Stomach (tissue), 4 donors: ENCODE measurements at regions not wholly inside any gene's neighbourhood (a gene's known extent, or its start where the extent isn't known, plus 50 kb on each side); places are given as distances from the start of the nearest gene placed in this dataset.

Experiments used
- CTCF ChIP-seq, 7 experiments: fragments of 450-650 bp in 4 of 7; fragments of 200-600 bp in 3 of 7; sonication (generic) in 3 of 7; IDR thresholded peaks; one replicate each; pipeline ENCODE4 v1.5.1; 2016 to 2019; ENCODE audit warnings: antibody characterized with exemption in 7 of 7, control low read depth in 2 of 7, mild to moderate bottlenecking in 1 of 7
- POLR2A ChIP-seq, 4 donors: fragments of 450-650 bp; IDR thresholded peaks; one replicate each; pipeline ENCODE4 v1.6.1; 2016; ENCODE audit warnings: antibody characterized with exemption in 4 of 4, control low read depth in 2 of 4, mild to moderate bottlenecking in 1 of 4, moderate library complexity in 1 of 4

DNA sequence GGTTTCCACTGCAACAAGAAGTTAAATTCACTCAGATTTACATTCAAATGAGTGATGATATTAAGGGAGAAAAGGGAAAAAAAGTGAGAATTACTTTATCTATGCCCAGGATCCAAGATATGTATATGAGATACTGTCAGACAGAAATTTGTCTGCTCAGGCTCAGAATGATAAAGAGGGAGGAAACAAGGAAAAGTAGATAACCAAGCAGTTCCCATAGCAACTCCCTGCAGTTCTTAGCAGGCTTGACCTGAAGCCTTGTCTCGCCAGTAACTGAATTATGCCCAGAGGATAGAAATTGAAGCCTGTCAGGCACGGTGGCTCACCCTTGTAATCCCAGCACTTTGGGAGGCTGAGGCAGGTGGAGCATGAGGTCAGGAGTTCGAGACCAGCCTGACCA is 304.4 kb downstream of the TLE1 start:
- TF ChIP-seq CTCF (IDR thresholded peaks at IDR 0.05): no peak
- TF ChIP-seq POLR2A (IDR thresholded peaks at IDR 0.05): no peak
